ENCODE measurements at regions not wholly inside any gene's neighbourhood (a gene's known extent, or its start where the extent isn't known, plus 50 kb on each side); places are given as distances from the start of the nearest gene placed in this dataset.

GRCh38 chr1:105368446-105368845 is 1618.7 kb downstream of the AMY1C start:
- Histone ChIP-seq H3K27ac (ENCODE audit: low read depth, low read length) (no peak overlapping the region), H3K9ac (ENCODE audit: low read length) (no peak overlapping the region), H3K4me3 (ENCODE audit: low read length) (no peak overlapping the region), H3K27me3 (ENCODE audit: control insufficient read depth, insufficient read depth, low read length) (no peaks in the 10 kb centered on the region), H3K36me3 (ENCODE audit: control insufficient read depth, insufficient read depth, low read length) (no peaks in the 10 kb centered on the region), H3K4me1 (ENCODE audit: control insufficient read depth, insufficient read depth, low read length) (no peaks in the 10 kb centered on the region)

GRCh38 chr1:105373681-105374080 is 1624.0 kb downstream of the AMY1C start:
- no peaks in the 10 kb centered on the region for H3K4me1 ChIP-seq (ENCODE audit: control insufficient read depth, insufficient read depth, low read length)
- no peak overlapping the region for H3K9ac ChIP-seq (ENCODE audit: low read length)
- no peaks in the 10 kb centered on the region for H3K27me3 ChIP-seq (ENCODE audit: control insufficient read depth, insufficient read depth, low read length)
- H3K27ac ChIP-seq (ENCODE audit: low read depth, low read length): no peak overlapping the region
- no peaks in the 10 kb centered on the region for H3K36me3 ChIP-seq (ENCODE audit: control insufficient read depth, insufficient read depth, low read length)
- no peak overlapping the region for H3K4me3 ChIP-seq (ENCODE audit: low read length)

GRCh38 chr1:105386489-105386888 is 1636.8 kb downstream of the AMY1C start:
- H3K27ac ChIP-seq (ENCODE audit: low read depth, low read length): no peak overlapping the region

GRCh38 chr1:105396001-105396400 is 1646.3 kb downstream of the AMY1C start:
- H3K27ac ChIP-seq (ENCODE audit: low read depth, low read length): no peak overlapping the region
- H3K4me3 ChIP-seq (ENCODE audit: low read length): no peak overlapping the region
- H3K36me3 ChIP-seq (ENCODE audit: control insufficient read depth, insufficient read depth, low read length): no peaks in the 10 kb centered on the region
- no peaks in the 10 kb centered on the region for H3K27me3 ChIP-seq (ENCODE audit: control insufficient read depth, insufficient read depth, low read length)
- no peaks in the 10 kb centered on the region for H3K4me1 ChIP-seq (ENCODE audit: control insufficient read depth, insufficient read depth, low read length)
- H3K9ac ChIP-seq (ENCODE audit: low read length): no peak overlapping the region

More at GRCh38 chr1:105386489-105386888, 1636.8 kb downstream of the AMY1C start:
- H3K4me3 ChIP-seq (ENCODE audit: low read length): no peak overlapping the region
- H3K36me3 ChIP-seq (ENCODE audit: control insufficient read depth, insufficient read depth, low read length): no peaks in the 10 kb centered on the region
- H3K9ac ChIP-seq (ENCODE audit: low read length): no peak overlapping the region
- H3K27me3 ChIP-seq (ENCODE audit: control insufficient read depth, insufficient read depth, low read length): no peaks in the 10 kb centered on the region
- no peaks in the 10 kb centered on the region for H3K4me1 ChIP-seq (ENCODE audit: control insufficient read depth, insufficient read depth, low read length)

GRCh38 chr1:105398909-105399308 is 1649.2 kb downstream of the AMY1C start:
- Histone ChIP-seq H3K36me3 (ENCODE audit: control insufficient read depth, insufficient read depth, low read length) (no peaks in the 10 kb centered on the region), H3K27ac (ENCODE audit: low read depth, low read length) (no peak overlapping the region), H3K4me3 (ENCODE audit: low read length) (no peak overlapping the region), H3K27me3 (ENCODE audit: control insufficient read depth, insufficient read depth, low read length) (no peaks in the 10 kb centered on the region), H3K9ac (ENCODE audit: low read length) (no peak overlapping the region), H3K4me1 (ENCODE audit: control insufficient read depth, insufficient read depth, low read length) (no peaks in the 10 kb centered on the region)

- Histone ChIP-seq H3K4me3 (ENCODE audit: low read length) (no peak overlapping the region), H3K4me1 (ENCODE audit: control insufficient read depth, insufficient read depth, low read length) (no peaks in the 10 kb centered on the region), H3K9ac (ENCODE audit: low read length) (no peak overlapping the region), H3K27ac (ENCODE audit: low read depth, low read length) (no peak overlapping the region), H3K36me3 (ENCODE audit: control insufficient read depth, insufficient read depth, low read length) (no peaks in the 10 kb centered on the region), H3K27me3 (ENCODE audit: control insufficient read depth, insufficient read depth, low read length) (no peaks in the 10 kb centered on the region)
These were observed 1650.0 kb downstream of the AMY1C start for GRCh38 chr1:105399716-105400115.

- Histone ChIP-seq H3K36me3 (ENCODE audit: control insufficient read depth, insufficient read depth, low read length) (no peaks in the 10 kb centered on the region), H3K27ac (ENCODE audit: low read depth, low read length) (no peak overlapping the region), H3K27me3 (ENCODE audit: control insufficient read depth, insufficient read depth, low read length) (no peaks in the 10 kb centered on the region), H3K4me1 (ENCODE audit: control insufficient read depth, insufficient read depth, low read length) (no peaks in the 10 kb centered on the region), H3K9ac (ENCODE audit: low read length) (no peak overlapping the region), H3K4me3 (ENCODE audit: low read length) (no peak overlapping the region)
These were observed 1640.2 kb upstream of the PRMT6 start for GRCh38 chr1:105416261-105416660.

- Histone ChIP-seq H3K36me3 (ENCODE audit: control insufficient read depth, insufficient read depth, low read length) (no peaks in the 10 kb centered on the region), H3K4me1 (ENCODE audit: control insufficient read depth, insufficient read depth, low read length) (no peaks in the 10 kb centered on the region), H3K9ac (ENCODE audit: low read length) (no peak overlapping the region), H3K27me3 (ENCODE audit: control insufficient read depth, insufficient read depth, low read length) (no peaks in the 10 kb centered on the region), H3K27ac (ENCODE audit: low read depth, low read length) (no peak overlapping the region), H3K4me3 (ENCODE audit: low read length) (no peak overlapping the region)
These were observed 1637.4 kb upstream of the PRMT6 start for GRCh38 chr1:105419030-105419429.

- Histone ChIP-seq H3K4me3 (ENCODE audit: low read length) (no peak overlapping the region), H3K27me3 (ENCODE audit: control insufficient read depth, insufficient read depth, low read length) (no peaks in the 10 kb centered on the region), H3K9ac (ENCODE audit: low read length) (no peak overlapping the region), H3K4me1 (ENCODE audit: control insufficient read depth, insufficient read depth, low read length) (no peaks in the 10 kb centered on the region), H3K27ac (ENCODE audit: low read depth, low read length) (no peak overlapping the region), H3K36me3 (ENCODE audit: control insufficient read depth, insufficient read depth, low read length) (no peaks in the 10 kb centered on the region)
These were observed 1628.9 kb upstream of the PRMT6 start for GRCh38 chr1:105427543-105427942.

- Histone ChIP-seq H3K9ac (ENCODE audit: low read length) (no peak overlapping the region), H3K4me3 (ENCODE audit: low read length) (no peak overlapping the region), H3K4me1 (ENCODE audit: control insufficient read depth, insufficient read depth, low read length) (no peaks in the 10 kb centered on the region), H3K36me3 (ENCODE audit: control insufficient read depth, insufficient read depth, low read length) (no peaks in the 10 kb centered on the region), H3K27ac (ENCODE audit: low read depth, low read length) (no peak overlapping the region), H3K27me3 (ENCODE audit: control insufficient read depth, insufficient read depth, low read length) (no peaks in the 10 kb centered on the region)
These were observed 1619.8 kb upstream of the PRMT6 start for GRCh38 chr1:105436589-105437259.

GRCh38 chr1:105437847-105438246 is 1618.6 kb upstream of the PRMT6 start:
- Histone ChIP-seq H3K4me1 (ENCODE audit: control insufficient read depth, insufficient read depth, low read length) (no peaks in the 10 kb centered on the region), H3K27ac (ENCODE audit: low read depth, low read length) (no peak overlapping the region), H3K9ac (ENCODE audit: low read length) (no peak overlapping the region), H3K36me3 (ENCODE audit: control insufficient read depth, insufficient read depth, low read length) (no peaks in the 10 kb centered on the region), H3K27me3 (ENCODE audit: control insufficient read depth, insufficient read depth, low read length) (no peaks in the 10 kb centered on the region), H3K4me3 (ENCODE audit: low read length) (no peak overlapping the region)

GRCh38 chr1:105442901-105443300 is 1613.6 kb upstream of the PRMT6 start:
- no peaks in the 10 kb centered on the region for H3K27me3 ChIP-seq (ENCODE audit: control insufficient read depth, insufficient read depth, low read length)
- H3K9ac ChIP-seq (ENCODE audit: low read length): no peak overlapping the region
- H3K36me3 ChIP-seq (ENCODE audit: control insufficient read depth, insufficient read depth, low read length): no peaks in the 10 kb centered on the region
- H3K4me3 ChIP-seq (ENCODE audit: low read length): no peak overlapping the region
- H3K27ac ChIP-seq (ENCODE audit: low read depth, low read length): no peak overlapping the region
- H3K4me1 ChIP-seq (ENCODE audit: control insufficient read depth, insufficient read depth, low read length): no peaks in the 10 kb centered on the region

GRCh38 chr1:105459759-105460158 is 1596.7 kb upstream of the PRMT6 start:
- H3K27me3 ChIP-seq (ENCODE audit: control insufficient read depth, insufficient read depth, low read length): no peaks in the 10 kb centered on the region
- no peak overlapping the region for H3K9ac ChIP-seq (ENCODE audit: low read length)
- no peak overlapping the region for H3K4me3 ChIP-seq (ENCODE audit: low read length)
- H3K4me1 ChIP-seq (ENCODE audit: control insufficient read depth, insufficient read depth, low read length): no peaks in the 10 kb centered on the region
- no peaks in the 10 kb centered on the region for H3K36me3 ChIP-seq (ENCODE audit: control insufficient read depth, insufficient read depth, low read length)
- no peak overlapping the region for H3K27ac ChIP-seq (ENCODE audit: low read depth, low read length)
